ENCODE measurements at regions not wholly inside any gene's neighbourhood (a gene's known extent, or its start where the extent isn't known, plus 50 kb on each side); places are given as distances from the start of the nearest gene placed in this dataset.

- TF ChIP-seq EP300 (IDR thresholded peaks at IDR 0.05) = no peak
- TF ChIP-seq, protein P1, sequence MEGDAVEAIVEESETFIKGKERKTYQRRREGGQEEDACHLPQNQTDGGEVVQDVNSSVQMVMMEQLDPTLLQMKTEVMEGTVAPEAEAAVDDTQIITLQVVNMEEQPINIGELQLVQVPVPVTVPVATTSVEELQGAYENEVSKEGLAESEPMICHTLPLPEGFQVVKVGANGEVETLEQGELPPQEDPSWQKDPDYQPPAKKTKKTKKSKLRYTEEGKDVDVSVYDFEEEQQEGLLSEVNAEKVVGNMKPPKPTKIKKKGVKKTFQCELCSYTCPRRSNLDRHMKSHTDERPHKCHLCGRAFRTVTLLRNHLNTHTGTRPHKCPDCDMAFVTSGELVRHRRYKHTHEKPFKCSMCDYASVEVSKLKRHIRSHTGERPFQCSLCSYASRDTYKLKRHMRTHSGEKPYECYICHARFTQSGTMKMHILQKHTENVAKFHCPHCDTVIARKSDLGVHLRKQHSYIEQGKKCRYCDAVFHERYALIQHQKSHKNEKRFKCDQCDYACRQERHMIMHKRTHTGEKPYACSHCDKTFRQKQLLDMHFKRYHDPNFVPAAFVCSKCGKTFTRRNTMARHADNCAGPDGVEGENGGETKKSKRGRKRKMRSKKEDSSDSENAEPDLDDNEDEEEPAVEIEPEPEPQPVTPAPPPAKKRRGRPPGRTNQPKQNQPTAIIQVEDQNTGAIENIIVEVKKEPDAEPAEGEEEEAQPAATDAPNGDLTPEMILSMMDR (IDR thresholded peaks at IDR 0.05) = no peak
- TF ChIP-seq POLR2A (IDR thresholded peaks at IDR 0.05; ENCODE audit: low read depth) = no peak
- TF ChIP-seq POLR2AphosphoS5 (IDR thresholded peaks at IDR 0.05) = no peak
These were observed 112.8 kb upstream of the NUDT6 start for GRCh38 chr4:123035239-123035638.

Data from esophagus muscularis mucosa (tissue), 4 donors.